ENCODE measurements at regions not wholly inside any gene's neighbourhood (a gene's known extent, or its start where the extent isn't known, plus 50 kb on each side); places are given as distances from the start of the nearest gene placed in this dataset.
"Not testable (repeated sequence)": the region's sequence is repeated elsewhere in the genome, so short reads cannot be mapped to it uniquely, and the experiment has no call there.

GRCh38 chr9:36501727-36502126, 71.0 kb upstream of the MELK start:
- H2BK5ac ChIP-seq (ENCODE audit: low read depth, low read length, poor library complexity, severe bottlenecking): no peak overlapping the region
- no peak overlapping the region for H2AFZ ChIP-seq (replicated peaks; ENCODE audit: low read length, poor library complexity)
- ChIA-PET POLR2A (ENCODE audit: unreplicated experiment) (interaction anchor here (0.6 kb wide), 1 partner anchor 14 kb away, joined by 4 read pairs; no protein-coding TSS in a partner anchor), CTCF (interaction anchor here (0.6 kb wide), 1 partner anchor 12 kb away, joined by 3 read pairs; no protein-coding TSS in a partner anchor)
- H3K36me3 ChIP-seq (ENCODE audit: control insufficient read depth, insufficient read depth, low read length): no peaks in the 10 kb centered on the region
- H4K8ac ChIP-seq (ENCODE audit: low read depth in 2 of 2, low read length in 2 of 2): no peak overlapping the region
- H4K20me1 ChIP-seq (ENCODE audit: insufficient read depth, low read length): no peaks in the 10 kb centered on the region
- H4K5ac ChIP-seq (ENCODE audit: low read depth, low read length): no peak overlapping the region
- no peak overlapping the region for H3K56ac ChIP-seq (ENCODE audit: extremely low read depth, insufficient read depth, low read length)
- no peak overlapping the region for H2BK120ac ChIP-seq (ENCODE audit: low read depth, low read length)
- H3K4ac ChIP-seq (ENCODE audit: low read depth, low read length): no peak overlapping the region
- no peak overlapping the region for H2BK20ac ChIP-seq (ENCODE audit: low read depth, low read length)
- H3K14ac ChIP-seq (replicated peaks; ENCODE audit: low read depth, low read length): no peak overlapping the region
- no peak overlapping the region for H3K4me3 ChIP-seq (ENCODE audit: insufficient read depth, low read depth, low read length)
- H3K23ac ChIP-seq (ENCODE audit: low read depth, low read length): no peak overlapping the region
- WGBS, 2 experiments (ENCODE audit: extremely low coverage in 2 of 2, insufficient read length in 1 of 2): 100% methylated on average over 1 of the region's 3 CpGs; no CpG with 5 or more reads in 1 of the 2 experiments
- DNase-seq: no peak
- in situ Hi-C loops (cut with MboI; ENCODE audit: low sequenced_read_pairs) (no loop called here), dilution Hi-C loops (cut with HindIII; ENCODE audit: low sequenced_read_pairs, unreplicated experiment) (no loop called here), intact Hi-C loops (cut with micrococcal nuclease) (loop anchor here (5.0 kb wide), 1 partner anchor 36 kb away; no protein-coding TSS in a partner anchor)
- no peak for ATAC-seq (ENCODE audit: low read depth)
- H3K79me1 ChIP-seq (ENCODE audit: low read depth in 1 of 2, low read length in 2 of 2): no peaks in the 10 kb centered on the region
- H3K9me3 ChIP-seq (ENCODE audit: control insufficient read depth, insufficient read depth, low read length): no peaks in the 10 kb centered on the region
- H3K9me1 ChIP-seq (ENCODE audit: insufficient read depth, low read length): no peaks in the 10 kb centered on the region
- H2BK15ac ChIP-seq (ENCODE audit: low read depth, low read length): no peak overlapping the region
- H3K4me1 ChIP-seq (ENCODE audit: control insufficient read depth, insufficient read depth, low read length): no peaks in the 10 kb centered on the region
- H3K27ac ChIP-seq (ENCODE audit: insufficient read depth, low read length): no peak overlapping the region
- no peak overlapping the region for H4K91ac ChIP-seq (ENCODE audit: insufficient read depth, low read depth, low read length)
- H3K27me3 ChIP-seq (ENCODE audit: control insufficient read depth, insufficient read depth, low read length): peaks cover 11% of the 10 kb centered on the region
- BruUV-seq (replicated peaks): no TSS peak
- no peak overlapping the region for H3K4me2 ChIP-seq (ENCODE audit: low read depth, low read length)
- H2AK5ac ChIP-seq (ENCODE audit: low read depth, low read length): no peak overlapping the region
- H3K9ac ChIP-seq (ENCODE audit: low read depth, low read length): no peak overlapping the region
- H3K18ac ChIP-seq (ENCODE audit: low read depth, low read length): no peak overlapping the region
- no peak for TF ChIP-seq SMC3 (IDR thresholded peaks at IDR 0.05; ENCODE audit: low read depth, low read length)
- no peak for TF ChIP-seq CEBPB (IDR thresholded peaks at IDR 0.05; ENCODE audit: low read depth, low read length)
- TF ChIP-seq RAD21 (IDR thresholded peaks at IDR 0.05; ENCODE audit: low read length): no peak
- no peak for TF ChIP-seq FOS (IDR thresholded peaks at IDR 0.05; ENCODE audit: low read depth, low read length)
- H2AK9ac ChIP-seq (replicated peaks; ENCODE audit: low read depth, low read length, poor library complexity): no peak overlapping the region

GRCh38 chr9:36500931-36501330, 71.8 kb upstream of the MELK start:
- no CpG with 5 or more reads among the region's 2 CpGs for WGBS, 2 experiments (ENCODE audit: extremely low coverage in 2 of 2, insufficient read length in 1 of 2)
- H3K4me1 ChIP-seq (ENCODE audit: control insufficient read depth, insufficient read depth, low read length); H4K91ac ChIP-seq (ENCODE audit: insufficient read depth, low read depth, low read length); H4K20me1 ChIP-seq (ENCODE audit: insufficient read depth, low read length); H3K56ac ChIP-seq (ENCODE audit: extremely low read depth, insufficient read depth, low read length); H3K14ac ChIP-seq (replicated peaks; ENCODE audit: low read depth, low read length); H3K4me2 ChIP-seq (ENCODE audit: low read depth, low read length); H3K79me1 ChIP-seq (ENCODE audit: low read depth in 1 of 2, low read length in 2 of 2); H3K4ac ChIP-seq (ENCODE audit: low read depth, low read length); H2AK5ac ChIP-seq (ENCODE audit: low read depth, low read length); in situ Hi-C loops (cut with MboI; ENCODE audit: low sequenced_read_pairs); H3K23ac ChIP-seq (ENCODE audit: low read depth, low read length); H2AFZ ChIP-seq (replicated peaks; ENCODE audit: low read length, poor library complexity); H3K9me3 ChIP-seq (ENCODE audit: control insufficient read depth, insufficient read depth, low read length); H4K8ac ChIP-seq (ENCODE audit: low read depth in 2 of 2, low read length in 2 of 2); H3K36me3 ChIP-seq (ENCODE audit: control insufficient read depth, insufficient read depth, low read length); H2BK5ac ChIP-seq (ENCODE audit: low read depth, low read length, poor library complexity, severe bottlenecking); H3K4me3 ChIP-seq (ENCODE audit: insufficient read depth, low read depth, low read length); H3K9ac ChIP-seq (ENCODE audit: low read depth, low read length); H4K5ac ChIP-seq (ENCODE audit: low read depth, low read length); BruUV-seq (replicated peaks); H2BK20ac ChIP-seq (ENCODE audit: low read depth, low read length); H3K18ac ChIP-seq (ENCODE audit: low read depth, low read length); DNase-seq; H3K9me1 ChIP-seq (ENCODE audit: insufficient read depth, low read length); ATAC-seq (ENCODE audit: low read depth); dilution Hi-C loops (cut with HindIII; ENCODE audit: low sequenced_read_pairs, unreplicated experiment); H3K27ac ChIP-seq (ENCODE audit: insufficient read depth, low read length); H2BK120ac ChIP-seq (ENCODE audit: low read depth, low read length); H2AK9ac ChIP-seq (replicated peaks; ENCODE audit: low read depth, low read length, poor library complexity); H2BK15ac ChIP-seq (ENCODE audit: low read depth, low read length): not testable (repeated sequence)
- H3K27me3 ChIP-seq (ENCODE audit: control insufficient read depth, insufficient read depth, low read length): peaks cover 11% of the 10 kb centered on the region
- ChIA-PET POLR2A (ENCODE audit: unreplicated experiment) (interaction anchor here (0.6 kb wide), 1 partner anchor 13 kb away, joined by 4 read pairs; no protein-coding TSS in a partner anchor), CTCF (interaction anchor here (0.6 kb wide), 1 partner anchor 11 kb away, joined by 3 read pairs; no protein-coding TSS in a partner anchor)
- intact Hi-C loops (cut with micrococcal nuclease): loop anchor here (5.0 kb wide), 1 partner anchor 36 kb away; no protein-coding TSS in a partner anchor

Measured in IMR-90 (cell line).